Subcutaneous abdominal adipose tissue (tissue), 5 donors: ENCODE measurements at regions not wholly inside any gene's neighbourhood (a gene's known extent, or its start where the extent isn't known, plus 50 kb on each side); places are given as distances from the start of the nearest gene placed in this dataset.

Source experiments
- H3K27ac ChIP-seq: one replicate; pipeline ENCODE4 v1.7.0; 2013; ENCODE audit warnings: low read depth, mild to moderate bottlenecking, inconsistent platforms, low read length, moderate library complexity
- H3K27me3 ChIP-seq, 5 donors: one replicate each; pipeline ENCODE4 v1.7.0; 2013; ENCODE audit warnings: low read length in 5 of 5, inconsistent platforms in 1 of 5; ENCODE audit not compliant: control insufficient read depth in 5 of 5, insufficient read depth in 4 of 5
- H3K36me3 ChIP-seq, 5 donors: one replicate each; pipeline ENCODE4 v1.7.0; 2013; ENCODE audit warnings: low read length in 5 of 5; ENCODE audit not compliant: control insufficient read depth in 5 of 5, insufficient read depth in 5 of 5
- H3K4me1 ChIP-seq, 5 donors: one replicate each; pipeline ENCODE4 v1.7.0; 2013; ENCODE audit warnings: low read length in 5 of 5, mild to moderate bottlenecking in 3 of 5, moderate library complexity in 1 of 5; ENCODE audit not compliant: control insufficient read depth in 5 of 5, insufficient read depth in 5 of 5
- H3K4me3 ChIP-seq, 5 donors: one replicate each; pipeline ENCODE4 v1.7.0; 2013; ENCODE audit warnings: low read length in 5 of 5, low read depth in 1 of 5
- H3K9ac ChIP-seq, 5 donors: one replicate each; pipeline ENCODE4 v1.7.0; 2013; ENCODE audit warnings: low read length in 5 of 5, mild to moderate bottlenecking in 4 of 5, moderate library complexity in 3 of 5
- H3K9me3 ChIP-seq, 5 donors: one replicate each; pipeline ENCODE4 v1.7.0; 2013; ENCODE audit warnings: low read length in 5 of 5; ENCODE audit not compliant: control insufficient read depth in 5 of 5
- donor health status: healthy.
- donor health status: healthy.
- donor health status: healthy.
- donor health status: healthy.
- donor health status: healthy.

DNA sequence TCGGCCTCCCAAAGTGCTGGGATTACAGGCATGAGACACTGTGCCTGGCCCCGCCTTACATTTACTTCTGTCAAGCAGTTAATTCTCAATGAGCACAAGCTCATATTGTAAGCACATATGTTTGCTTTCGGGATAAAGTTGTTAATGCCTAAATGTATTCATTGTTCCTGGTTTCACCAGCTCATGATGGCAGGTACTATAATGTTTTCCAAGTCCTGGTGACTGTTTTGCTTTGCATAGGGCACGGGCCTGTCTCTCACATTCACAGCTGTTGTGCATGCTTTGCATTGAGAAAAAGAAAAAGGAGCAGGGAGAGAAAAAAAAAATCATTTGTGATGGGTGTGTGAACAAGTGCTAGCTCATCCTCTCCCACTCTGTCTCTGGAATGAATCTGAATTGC, 661.2 kb upstream of the TENM3 start:
- Histone ChIP-seq H3K9ac (no peak overlapping the region), H3K4me1 (no peaks in the 10 kb centered on the region), H3K4me3 (no peak overlapping the region), H3K9me3 (no peaks in the 10 kb centered on the region), H3K27me3 (no peaks in the 10 kb centered on the region), H3K27ac (no peak overlapping the region), H3K36me3 (no peaks in the 10 kb centered on the region)

DNA sequence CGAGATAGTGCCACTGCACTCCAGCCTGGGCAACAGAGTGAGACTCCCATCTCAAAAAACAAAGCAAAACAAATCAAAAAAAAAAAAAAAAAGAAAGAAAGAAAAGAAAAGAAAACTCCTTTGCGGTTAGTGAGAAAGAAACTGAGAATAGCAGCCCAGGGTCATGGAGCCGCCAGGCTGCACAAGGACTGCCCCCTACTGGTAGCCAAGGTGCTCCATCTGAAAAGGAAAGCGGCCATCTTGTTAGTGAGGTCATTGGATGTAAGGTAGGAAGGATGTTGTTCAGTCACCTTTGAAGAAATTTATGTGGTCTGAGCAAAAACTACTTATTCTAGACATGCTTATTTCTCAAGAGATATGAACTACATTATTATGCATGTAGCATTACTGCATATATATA, 660.6 kb upstream of the TENM3 start:
- Histone ChIP-seq H3K9ac (no peak overlapping the region), H3K4me3 (no peak overlapping the region), H3K9me3 (no peaks in the 10 kb centered on the region), H3K4me1 (no peaks in the 10 kb centered on the region), H3K27ac (no peak overlapping the region), H3K36me3 (no peaks in the 10 kb centered on the region), H3K27me3 (no peaks in the 10 kb centered on the region)

DNA sequence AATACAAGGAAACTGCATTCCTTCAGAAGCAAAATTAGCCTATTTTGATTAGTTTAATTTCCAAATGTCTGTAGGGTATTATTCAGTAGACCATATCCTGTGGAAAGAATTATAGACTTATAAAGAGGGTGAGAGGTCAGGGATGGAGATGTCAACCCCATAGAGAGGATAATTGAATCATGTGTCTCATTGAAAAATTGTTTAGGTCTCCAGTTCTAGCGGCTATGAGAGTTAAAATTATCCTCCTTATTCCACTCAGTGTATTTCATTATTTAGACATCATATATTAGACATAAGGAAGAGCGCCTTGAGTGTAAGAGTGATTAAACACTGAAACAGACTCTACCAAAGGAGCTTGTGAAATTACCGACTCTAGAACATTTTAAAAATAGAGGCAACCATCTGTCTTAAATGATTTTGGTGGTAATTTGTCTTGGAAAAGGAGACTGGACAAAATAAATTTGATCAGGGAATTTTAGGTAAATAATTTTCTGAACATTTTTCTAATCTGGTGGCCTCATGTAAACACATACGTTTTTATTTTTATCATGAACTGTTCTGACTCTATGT, 654.4 kb upstream of the TENM3 start:
- Histone ChIP-seq H3K9me3 (peaks cover 0 to 3% (median 0%) of the 10 kb centered on the region in 5 donors), H3K9ac (no peak overlapping the region), H3K27ac (no peak overlapping the region), H3K36me3 (no peaks in the 10 kb centered on the region), H3K4me1 (no peaks in the 10 kb centered on the region), H3K4me3 (no peak overlapping the region), H3K27me3 (no peaks in the 10 kb centered on the region)

DNA sequence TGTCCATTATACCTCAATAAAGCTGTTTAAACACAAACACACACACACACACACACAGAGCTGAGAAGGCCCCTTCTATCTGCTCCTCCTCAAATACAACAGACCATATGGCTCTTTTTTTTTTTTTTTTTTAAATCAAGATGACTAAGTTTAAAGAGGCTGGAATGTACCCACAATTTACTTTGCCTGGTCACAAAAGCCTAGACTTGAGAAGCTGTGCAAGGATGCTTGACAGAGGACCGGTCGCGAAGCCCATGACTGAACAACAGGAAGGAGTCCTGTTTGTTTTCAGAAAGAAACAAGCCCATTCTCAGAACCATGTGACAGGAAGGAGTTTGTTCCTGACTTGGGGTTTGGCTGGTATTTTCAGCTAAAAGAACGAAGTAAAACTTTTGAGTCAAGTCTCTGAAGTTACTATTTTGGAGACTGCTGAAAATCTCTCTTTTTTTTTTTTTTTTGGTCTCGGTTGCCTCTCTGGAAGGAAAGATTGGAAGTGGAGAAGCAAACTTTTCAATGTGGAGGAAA, 650.9 kb upstream of the TENM3 start:
- Histone ChIP-seq H3K9me3 (peaks cover 0 to 3% (median 0%) of the 10 kb centered on the region in 5 donors), H3K9ac (no peak overlapping the region), H3K27me3 (no peaks in the 10 kb centered on the region), H3K27ac (no peak overlapping the region), H3K4me3 (no peak overlapping the region), H3K36me3 (no peaks in the 10 kb centered on the region), H3K4me1 (peaks cover 0 to 2% (median 0%) of the 10 kb centered on the region in 5 donors)

DNA sequence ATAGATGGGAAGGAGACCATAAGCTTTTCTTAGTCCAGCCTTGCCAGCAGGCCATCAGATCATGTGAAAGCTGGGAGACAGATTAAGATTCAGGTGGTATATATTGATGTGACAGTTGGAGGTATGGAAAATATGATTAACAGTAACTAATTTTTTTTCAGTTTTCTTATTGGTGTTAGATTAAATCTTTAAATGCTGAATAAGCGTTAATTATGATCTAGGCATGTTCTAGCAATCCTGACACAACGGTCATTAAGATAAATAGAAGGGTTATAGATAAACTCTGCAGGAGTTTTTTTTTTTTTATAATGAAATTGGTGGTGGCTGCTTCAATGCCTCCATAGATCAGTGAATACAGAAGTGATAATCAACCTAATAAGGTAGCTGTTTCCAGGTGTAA, 649.5 kb upstream of the TENM3 start:
- H3K9ac ChIP-seq: no peak overlapping the region
- H3K36me3 ChIP-seq: no peaks in the 10 kb centered on the region
- peaks cover 0 to 13% (median 0%) of the 10 kb centered on the region in 5 donors for H3K4me1 ChIP-seq

DNA sequence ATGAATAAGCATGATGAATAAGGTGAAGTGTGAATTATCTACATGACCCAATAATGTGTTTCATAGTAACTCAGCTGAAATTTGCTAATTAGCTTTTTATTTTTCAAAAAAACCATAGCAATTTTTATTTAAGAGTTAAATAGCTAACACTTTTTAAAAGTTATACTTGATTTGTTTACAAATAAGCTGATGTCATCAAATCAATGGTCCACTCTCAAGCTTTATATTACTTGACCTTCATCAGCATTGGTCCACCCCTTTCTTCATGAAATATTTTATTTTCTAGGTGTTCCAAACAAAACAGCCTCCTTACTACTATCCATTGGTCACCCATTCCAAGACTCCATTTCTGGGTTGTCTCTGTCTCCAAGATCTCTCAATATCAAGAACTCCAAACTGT, 649.0 kb upstream of the TENM3 start:
- H3K9ac ChIP-seq: no peak overlapping the region
- no peaks in the 10 kb centered on the region for H3K27me3 ChIP-seq
- H3K4me3 ChIP-seq: no peak overlapping the region
- no peaks in the 10 kb centered on the region for H3K36me3 ChIP-seq
- H3K9me3 ChIP-seq: peaks cover 0 to 3% (median 0%) of the 10 kb centered on the region in 5 donors
- no peak overlapping the region for H3K27ac ChIP-seq
- peaks cover 0 to 13% (median 0%) of the 10 kb centered on the region in 5 donors for H3K4me1 ChIP-seq

More for the DNA sequence above, 649.5 kb upstream of the TENM3 start:
- no peak overlapping the region for H3K4me3 ChIP-seq
- H3K27me3 ChIP-seq: no peaks in the 10 kb centered on the region
- no peak overlapping the region for H3K27ac ChIP-seq
- H3K9me3 ChIP-seq: peaks cover 0 to 3% (median 0%) of the 10 kb centered on the region in 5 donors

DNA sequence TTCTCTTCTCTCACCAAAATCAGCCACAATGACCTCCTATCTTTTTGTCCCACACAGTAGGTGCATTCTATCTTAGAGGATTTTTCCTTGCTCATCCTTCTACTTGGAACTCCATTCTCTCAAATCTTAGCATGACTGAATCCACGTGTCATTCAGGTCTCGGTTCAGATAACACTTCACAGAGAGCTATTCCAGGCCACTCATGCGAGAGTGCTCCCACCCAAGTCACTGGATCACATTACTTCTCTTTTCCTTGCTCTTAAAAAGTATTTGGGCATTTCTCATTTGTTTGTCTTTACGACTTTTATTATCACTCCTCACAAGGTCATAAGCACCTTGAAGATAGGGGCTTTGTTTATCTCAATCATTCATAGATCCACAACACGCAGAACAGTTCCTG, 647.5 kb upstream of the TENM3 start:
- Histone ChIP-seq H3K27me3 (no peaks in the 10 kb centered on the region), H3K4me1 (peaks cover 0 to 13% (median 0%) of the 10 kb centered on the region in 5 donors), H3K4me3 (no peak overlapping the region), H3K9me3 (peaks cover 0 to 3% (median 0%) of the 10 kb centered on the region in 5 donors), H3K9ac (no peak overlapping the region), H3K36me3 (no peaks in the 10 kb centered on the region), H3K27ac (no peak overlapping the region)

DNA sequence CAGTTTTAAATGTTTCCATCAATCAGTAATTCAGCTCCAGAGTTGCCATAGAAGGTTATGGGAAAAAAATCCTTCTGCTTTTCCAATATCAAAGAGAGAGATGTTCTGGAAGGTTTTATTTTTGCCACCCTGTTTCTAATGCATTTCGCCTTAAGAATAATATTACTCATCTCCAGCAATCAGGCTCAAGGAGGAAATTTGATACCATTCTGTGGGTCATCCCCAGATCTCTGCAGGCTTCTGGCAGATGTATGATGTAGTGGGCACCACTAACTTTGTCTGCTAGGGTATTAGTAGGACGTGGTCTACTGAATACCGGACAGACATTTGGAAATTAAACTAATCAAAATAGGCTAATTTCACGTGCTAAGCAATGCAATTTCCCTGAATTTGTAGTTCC, 645.4 kb upstream of the TENM3 start:
- H3K36me3 ChIP-seq: no peaks in the 10 kb centered on the region
- no peak overlapping the region for H3K4me3 ChIP-seq
- H3K27ac ChIP-seq: no peak overlapping the region

DNA sequence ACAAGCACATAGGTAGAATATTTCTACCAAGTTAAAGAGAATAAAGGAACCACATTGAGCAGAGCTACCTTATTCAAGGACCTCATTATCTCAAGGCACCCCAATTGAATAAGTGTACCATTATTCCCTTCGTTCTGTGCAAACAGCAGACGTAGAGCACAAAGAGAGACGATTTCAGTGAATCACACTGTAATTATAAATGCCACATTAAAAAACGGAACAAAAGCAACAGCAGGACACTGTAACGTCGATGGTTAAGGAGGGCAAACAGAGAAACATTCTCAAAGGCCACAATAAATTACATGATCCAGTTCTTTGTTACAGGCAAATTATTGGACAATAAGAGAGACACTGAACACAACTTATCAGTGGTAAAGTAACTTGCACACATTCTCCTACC, 644.1 kb upstream of the TENM3 start:
- H3K27me3 ChIP-seq: no peaks in the 10 kb centered on the region
- no peaks in the 10 kb centered on the region for H3K36me3 ChIP-seq
- H3K4me1 ChIP-seq: peaks cover 0 to 13% (median 0%) of the 10 kb centered on the region in 5 donors
- H3K4me3 ChIP-seq: no peak overlapping the region
- no peak overlapping the region for H3K9ac ChIP-seq
- H3K27ac ChIP-seq: no peak overlapping the region
- no peaks in the 10 kb centered on the region for H3K9me3 ChIP-seq

More for the DNA sequence above, 645.4 kb upstream of the TENM3 start:
- no peaks in the 10 kb centered on the region for H3K27me3 ChIP-seq
- no peaks in the 10 kb centered on the region for H3K9me3 ChIP-seq
- peaks cover 0 to 13% (median 0%) of the 10 kb centered on the region in 5 donors for H3K4me1 ChIP-seq
- no peak overlapping the region for H3K9ac ChIP-seq

DNA sequence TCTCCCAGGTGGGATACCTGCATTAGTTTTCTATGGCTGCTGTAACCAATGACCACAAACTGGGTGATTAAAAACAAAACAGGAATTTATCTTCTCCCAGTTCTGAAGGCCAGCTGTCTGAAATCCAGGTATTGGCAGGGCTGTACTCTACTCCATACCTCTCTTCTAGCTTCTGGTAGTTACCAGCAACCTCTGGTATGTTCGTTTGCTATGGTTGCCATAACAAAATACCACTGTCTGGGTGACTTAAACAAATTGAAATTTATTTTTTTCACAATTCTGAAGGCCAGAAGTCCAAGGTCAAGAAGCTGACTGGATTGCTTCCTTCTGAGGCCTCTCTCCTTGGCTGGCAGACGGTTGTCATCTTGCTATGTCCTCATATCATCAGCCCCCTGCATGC, 642.1 kb upstream of the TENM3 start:
- H3K27ac ChIP-seq: no peak overlapping the region

More for the DNA sequence above, 642.1 kb upstream of the TENM3 start:
- peaks cover 0 to 13% (median 0%) of the 10 kb centered on the region in 5 donors for H3K4me1 ChIP-seq
- H3K9ac ChIP-seq: no peak overlapping the region
- H3K27me3 ChIP-seq: no peaks in the 10 kb centered on the region
- H3K36me3 ChIP-seq: no peaks in the 10 kb centered on the region
- H3K4me3 ChIP-seq: no peak overlapping the region
- H3K9me3 ChIP-seq: no peaks in the 10 kb centered on the region
